HFF-Myc (cell line): ENCODE measurements at regions not wholly inside any gene's neighbourhood (a gene's known extent, or its start where the extent isn't known, plus 50 kb on each side); places are given as distances from the start of the nearest gene placed in this dataset.

ENCODE experiments used
- DNase-seq: peaks from one replicate; pipeline ENCODE4 v3.0.0-alpha.2; 2011; ENCODE audit warnings: low read depth; ENCODE audit errors: extremely low read depth
- H3K4me3 ChIP-seq: replicated peaks from 2 replicates; pipeline ENCODE4 v1.5.1; 2011; ENCODE audit warnings: low read depth, mild to moderate bottlenecking, control low read depth, low read length
- TF ChIP-seq, protein P1 (sequence below): IDR thresholded peaks from 2 replicates; pipeline ENCODE4 v1.5.1; 2012; ENCODE audit warnings: mild to moderate bottlenecking, low read depth, low read length, control low read depth; ENCODE audit errors: missing control alignments

- H3K4me3 ChIP-seq = no peak overlapping the region
- TF ChIP-seq, protein P1, sequence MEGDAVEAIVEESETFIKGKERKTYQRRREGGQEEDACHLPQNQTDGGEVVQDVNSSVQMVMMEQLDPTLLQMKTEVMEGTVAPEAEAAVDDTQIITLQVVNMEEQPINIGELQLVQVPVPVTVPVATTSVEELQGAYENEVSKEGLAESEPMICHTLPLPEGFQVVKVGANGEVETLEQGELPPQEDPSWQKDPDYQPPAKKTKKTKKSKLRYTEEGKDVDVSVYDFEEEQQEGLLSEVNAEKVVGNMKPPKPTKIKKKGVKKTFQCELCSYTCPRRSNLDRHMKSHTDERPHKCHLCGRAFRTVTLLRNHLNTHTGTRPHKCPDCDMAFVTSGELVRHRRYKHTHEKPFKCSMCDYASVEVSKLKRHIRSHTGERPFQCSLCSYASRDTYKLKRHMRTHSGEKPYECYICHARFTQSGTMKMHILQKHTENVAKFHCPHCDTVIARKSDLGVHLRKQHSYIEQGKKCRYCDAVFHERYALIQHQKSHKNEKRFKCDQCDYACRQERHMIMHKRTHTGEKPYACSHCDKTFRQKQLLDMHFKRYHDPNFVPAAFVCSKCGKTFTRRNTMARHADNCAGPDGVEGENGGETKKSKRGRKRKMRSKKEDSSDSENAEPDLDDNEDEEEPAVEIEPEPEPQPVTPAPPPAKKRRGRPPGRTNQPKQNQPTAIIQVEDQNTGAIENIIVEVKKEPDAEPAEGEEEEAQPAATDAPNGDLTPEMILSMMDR = no peak
- DNase-seq = no peak
Measured at GRCh38 chr1:193631306-193631705, 444.9 kb upstream of the B3GALT2 start.

DNA sequence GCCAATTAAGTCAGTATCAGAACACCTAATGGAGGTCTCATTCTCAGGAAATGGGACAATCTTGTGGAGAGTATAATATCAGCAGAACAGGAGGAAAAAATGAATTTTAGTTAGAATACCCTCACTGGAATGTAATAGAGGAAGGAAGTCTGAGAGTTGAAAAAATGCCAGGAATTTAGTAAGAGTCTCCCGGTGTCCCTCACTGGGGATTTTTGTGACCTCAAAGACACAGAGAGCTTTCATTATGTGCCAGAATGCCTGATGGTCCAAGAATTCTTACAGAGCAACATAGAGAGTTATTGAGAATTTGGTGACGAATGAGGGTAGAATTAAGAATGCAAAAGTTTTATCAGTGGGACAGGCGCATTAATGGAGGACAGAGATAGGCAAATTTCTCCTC, 443.5 kb upstream of the B3GALT2 start:
- no peak overlapping the region for H3K4me3 ChIP-seq
- TF ChIP-seq, protein P1 = no peak
- peak; percentile 1 for DNase-seq

DNA sequence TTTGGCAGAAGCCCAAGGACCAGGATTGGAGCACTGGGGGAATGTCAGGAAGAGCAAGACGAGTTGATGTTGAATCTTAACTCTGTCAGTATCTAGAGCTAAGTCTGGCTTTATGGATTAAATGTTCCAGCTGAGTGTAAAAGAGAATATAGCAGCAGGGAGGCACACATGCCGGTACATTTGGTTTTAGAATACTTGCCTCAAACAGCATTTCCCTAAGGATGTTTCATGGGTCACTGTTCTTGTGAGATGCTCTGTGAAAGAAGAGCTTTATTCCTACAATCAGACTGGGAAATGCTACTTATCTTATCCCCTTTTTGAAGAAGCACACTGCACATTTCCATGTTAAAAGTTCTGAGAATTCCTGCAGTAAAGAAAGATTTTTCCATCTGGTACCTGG, 440.3 kb upstream of the B3GALT2 start:
- TF ChIP-seq, protein P1 = no peak
- no peak overlapping the region for H3K4me3 ChIP-seq
- DNase-seq = no peak

DNA sequence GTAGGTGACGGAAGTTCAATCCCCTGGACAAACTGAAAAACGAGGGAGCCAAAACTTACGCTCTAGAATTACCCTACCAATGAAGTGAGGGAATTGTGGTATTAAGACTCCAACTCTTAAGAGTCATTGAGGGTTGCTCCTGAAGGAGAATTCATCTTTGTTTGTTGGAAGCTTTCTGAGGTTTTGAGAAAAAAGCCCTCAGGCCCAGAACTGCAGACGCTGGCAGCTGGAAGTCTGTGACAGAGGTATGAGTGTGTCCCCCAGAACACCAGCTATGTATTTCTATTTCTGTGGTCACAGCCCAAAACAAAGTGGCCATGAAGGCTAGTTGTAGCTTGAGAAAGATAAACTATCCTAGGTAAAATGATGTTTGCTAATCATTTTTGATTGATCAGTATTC, 438.8 kb upstream of the B3GALT2 start:
- H3K4me3 ChIP-seq = no peak overlapping the region
- TF ChIP-seq, protein P1 = no peak
- no peak for DNase-seq

GRCh38 chr1:193619911-193620310, 433.5 kb upstream of the B3GALT2 start:
- TF ChIP-seq, protein P1 = no peak
- DNase-seq = no peak
- H3K4me3 ChIP-seq = no peak overlapping the region

DNA sequence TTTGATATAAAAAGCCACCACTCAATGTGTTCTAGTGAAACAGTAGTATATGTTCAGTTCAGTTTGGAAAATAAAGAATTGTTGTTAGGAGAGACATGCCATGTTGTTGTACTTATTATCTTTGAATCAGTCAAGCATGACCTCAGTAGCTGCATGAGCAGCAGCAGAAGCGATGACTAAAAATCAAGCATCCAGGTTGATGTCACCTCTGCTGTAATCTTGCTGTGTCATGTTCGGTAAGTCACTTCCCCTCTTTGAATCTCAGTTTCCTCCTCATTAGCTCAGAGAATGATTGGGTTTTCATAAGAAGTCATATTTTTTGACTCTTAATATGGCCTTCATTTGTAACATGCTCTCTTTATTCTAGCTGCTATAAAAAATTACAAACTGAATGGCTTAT, 428.4 kb upstream of the B3GALT2 start:
- TF ChIP-seq, protein P1 = no peak
- no peak overlapping the region for H3K4me3 ChIP-seq
- peak; percentile 2 for DNase-seq

GRCh38 chr1:193614275-193614674, 427.9 kb upstream of the B3GALT2 start:
- H3K4me3 ChIP-seq = no peak overlapping the region
- TF ChIP-seq, protein P1 = no peak
- DNase-seq = no peak
